DND-41 (cell line): ENCODE measurements at regions not wholly inside any gene's neighbourhood (a gene's known extent, or its start where the extent isn't known, plus 50 kb on each side); places are given as distances from the start of the nearest gene placed in this dataset.

ENCODE experiments used
- EZH2 ChIP-seq: IDR thresholded peaks from 3 replicates; pipeline ENCODE4 v1.6.1; 2012; ENCODE audit warnings: borderline replicate concordance, low read depth, mild to moderate bottlenecking, moderate library complexity, low read length, inconsistent platforms; ENCODE audit not compliant: severe bottlenecking
- TF ChIP-seq, protein P1 (sequence below): IDR thresholded peaks from 2 replicates; pipeline ENCODE4 v1.5.1; 2012; ENCODE audit warnings: borderline replicate concordance, low read length, moderate library complexity, mild to moderate bottlenecking; ENCODE audit not compliant: poor library complexity, severe bottlenecking; ENCODE audit errors: extremely low read depth

DNA sequence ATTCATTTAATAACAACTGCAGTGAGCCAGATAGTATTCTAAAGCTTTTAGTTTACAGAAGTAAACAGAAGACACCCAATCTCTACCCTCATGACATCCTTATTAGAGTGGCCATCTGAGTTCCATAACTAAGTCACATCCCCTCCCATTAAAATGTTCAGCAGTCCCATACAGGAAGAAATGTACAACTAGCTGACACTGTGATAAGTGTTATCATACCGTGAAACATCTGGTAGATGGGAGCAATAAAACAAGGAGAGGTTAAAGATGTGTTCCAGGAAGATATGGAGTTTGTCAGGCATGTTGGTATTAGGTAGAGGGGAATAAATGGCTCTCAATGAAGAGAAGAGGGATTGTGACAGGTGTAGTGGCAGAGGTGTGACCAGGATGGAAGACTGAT lies 60.5 kb upstream of the CAV2 start:
- TF ChIP-seq, protein P1, sequence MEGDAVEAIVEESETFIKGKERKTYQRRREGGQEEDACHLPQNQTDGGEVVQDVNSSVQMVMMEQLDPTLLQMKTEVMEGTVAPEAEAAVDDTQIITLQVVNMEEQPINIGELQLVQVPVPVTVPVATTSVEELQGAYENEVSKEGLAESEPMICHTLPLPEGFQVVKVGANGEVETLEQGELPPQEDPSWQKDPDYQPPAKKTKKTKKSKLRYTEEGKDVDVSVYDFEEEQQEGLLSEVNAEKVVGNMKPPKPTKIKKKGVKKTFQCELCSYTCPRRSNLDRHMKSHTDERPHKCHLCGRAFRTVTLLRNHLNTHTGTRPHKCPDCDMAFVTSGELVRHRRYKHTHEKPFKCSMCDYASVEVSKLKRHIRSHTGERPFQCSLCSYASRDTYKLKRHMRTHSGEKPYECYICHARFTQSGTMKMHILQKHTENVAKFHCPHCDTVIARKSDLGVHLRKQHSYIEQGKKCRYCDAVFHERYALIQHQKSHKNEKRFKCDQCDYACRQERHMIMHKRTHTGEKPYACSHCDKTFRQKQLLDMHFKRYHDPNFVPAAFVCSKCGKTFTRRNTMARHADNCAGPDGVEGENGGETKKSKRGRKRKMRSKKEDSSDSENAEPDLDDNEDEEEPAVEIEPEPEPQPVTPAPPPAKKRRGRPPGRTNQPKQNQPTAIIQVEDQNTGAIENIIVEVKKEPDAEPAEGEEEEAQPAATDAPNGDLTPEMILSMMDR, result no peak
- TF ChIP-seq EZH2, result no peak
